ENCODE measurements at regions not wholly inside any gene's neighbourhood (a gene's known extent, or its start where the extent isn't known, plus 50 kb on each side); places are given as distances from the start of the nearest gene placed in this dataset.

DNA sequence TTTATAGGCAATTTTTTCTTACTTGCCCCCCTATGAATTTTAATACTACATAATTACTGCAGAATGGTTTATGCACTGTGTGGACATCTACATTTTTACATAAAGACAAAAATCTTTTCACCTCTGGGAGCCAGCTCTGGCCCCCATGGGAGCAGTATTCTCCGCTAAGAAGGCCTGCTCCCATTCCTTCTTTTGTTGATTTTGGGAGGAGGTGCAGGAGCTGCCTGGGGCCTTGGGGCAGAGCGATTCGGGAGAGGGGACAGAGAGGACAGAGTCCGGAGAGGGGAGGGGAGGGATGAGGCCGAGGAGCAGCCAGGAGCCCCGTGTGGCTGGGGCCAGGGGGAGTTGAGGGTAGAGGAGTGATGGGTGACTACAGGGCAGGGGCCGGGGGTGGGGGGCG lies 452.0 kb downstream of the PREX1 start:
- Histone ChIP-seq H3K9ac (ENCODE audit: insufficient read depth, low read depth, low read length) (no peak overlapping the region), H3K4me1 (ENCODE audit: insufficient read depth, low read length) (peaks cover 84% of the 10 kb centered on the region), H3K79me2 (ENCODE audit: insufficient read depth, low read length) (no peaks in the 10 kb centered on the region), H4K20me1 (ENCODE audit: insufficient read depth, low read length) (no peaks in the 10 kb centered on the region), H3K4me2 (ENCODE audit: low read depth, low read length) (peak overlapping the region; percentile 63), H3K9me3 (ENCODE audit: low read length) (no peaks in the 10 kb centered on the region), H3K4me3 (replicated peaks in 1 of 3; ENCODE audit: insufficient read depth in 1 of 3, low read depth in 2 of 3, low read length in 3 of 3) (peak overlapping the region in 1 of 3 experiments; percentile 2; a peak in 1 of 6 replicates), H3K36me3 (replicated peaks in 1 of 2; ENCODE audit: control insufficient read depth in 1 of 2, insufficient read depth in 2 of 2, low read length in 2 of 2) (no peaks in the 10 kb centered on the region), H2AFZ (ENCODE audit: low read length) (no peak overlapping the region), H3K27ac (ENCODE audit: extremely low read length, insufficient read depth, low read length) (peak overlapping the region; percentile 90), H3K27me3 (ENCODE audit: control insufficient read depth in 1 of 2, insufficient read depth in 2 of 2, low read length in 2 of 2) (no peaks in the 10 kb centered on the region)
- no TSS peak for BruUV-seq (replicated peaks)
- in situ Hi-C loops (cut with HindIII; ENCODE audit: extremely low pct_ligation_motif_present, low pct_unique_long_range_greater_than_20kb) (loop anchor here (10.0 kb wide), 1 partner anchor 401 kb away; no protein-coding TSS in a partner anchor), intact Hi-C loops (cut with micrococcal nuclease; ENCODE audit: unreplicated experiment) (loop anchor here (10.0 kb wide), 1 partner anchor 549 kb away; the partner anchor contains the start of gene ARFGEF2)
- FAIRE-seq (no peak), ATAC-seq (no peak), DNase-seq (ENCODE audit: low spot score) (peak; percentile 49)
- CTCF ChIA-PET (ENCODE audit: low intra/inter-chr PET ratio, low total read pairs) = no interaction called here
- POLR2A ChIA-PET = interaction anchor here (0.6 to 5.0 kb wide), 3 partner anchors 19 to 803 kb away, joined by 4 to 35 read pairs (median 24); no protein-coding TSS in a partner anchor
- 16% methylated on average over 8 of the region's 8 CpGs for WGBS (ENCODE audit: low lambda C conversion rate)
- TF ChIP-seq POGZ (CRISPR knock-in tag; IDR thresholded peaks at IDR 0.05) (peak; percentile 50; the same call in 1 of the 2 replicates), JDP2 (CRISPR knock-in tag; IDR thresholded peaks at IDR 0.05; ENCODE audit: borderline replicate concordance) (no peak), NFKBIZ (CRISPR knock-in tag; IDR thresholded peaks at IDR 0.05) (no peak), ZNF468 (CRISPR knock-in tag; IDR thresholded peaks at IDR 0.05) (no peak), HOXA3 (CRISPR knock-in tag; IDR thresholded peaks at IDR 0.05) (0 out of 2 replicates have a peak, but pooled peaks have one; percentile 32), HOXA9 (CRISPR knock-in tag; IDR thresholded peaks at IDR 0.05; ENCODE audit: borderline replicate concordance) (peak; percentile 28; the same call in 1 of the 2 replicates), HNF4A (CRISPR knock-in tag; IDR thresholded peaks at IDR 0.05) (peak; percentile 80), ZNF550 (CRISPR knock-in tag; IDR thresholded peaks at IDR 0.05; ENCODE audit: borderline replicate concordance) (no peak), PHF8 (CRISPR knock-in tag; IDR thresholded peaks at IDR 0.05) (peak; percentile 6; the same call in 1 of the 2 replicates), POLR2G (IDR thresholded peaks at IDR 0.05; ENCODE audit: low read depth, low read length) (0 out of 2 replicates have a peak, but pooled peaks have one; percentile 29), RFX5 (IDR thresholded peaks at IDR 0.05; ENCODE audit: low read depth, low read length) (no peak), IKZF4 (CRISPR knock-in tag; IDR thresholded peaks at IDR 0.05; ENCODE audit: borderline replicate concordance, low read depth, not compliant biosample characterization) (no peak), HOXA7 (CRISPR knock-in tag; IDR thresholded peaks at IDR 0.05) (no peak), ZNF891 (CRISPR knock-in tag; IDR thresholded peaks at IDR 0.05) (no peak), GFI1 (CRISPR knock-in tag; IDR thresholded peaks at IDR 0.05; ENCODE audit: borderline replicate concordance) (peak; percentile 75)
- TF ChIP-seq, protein P1, sequence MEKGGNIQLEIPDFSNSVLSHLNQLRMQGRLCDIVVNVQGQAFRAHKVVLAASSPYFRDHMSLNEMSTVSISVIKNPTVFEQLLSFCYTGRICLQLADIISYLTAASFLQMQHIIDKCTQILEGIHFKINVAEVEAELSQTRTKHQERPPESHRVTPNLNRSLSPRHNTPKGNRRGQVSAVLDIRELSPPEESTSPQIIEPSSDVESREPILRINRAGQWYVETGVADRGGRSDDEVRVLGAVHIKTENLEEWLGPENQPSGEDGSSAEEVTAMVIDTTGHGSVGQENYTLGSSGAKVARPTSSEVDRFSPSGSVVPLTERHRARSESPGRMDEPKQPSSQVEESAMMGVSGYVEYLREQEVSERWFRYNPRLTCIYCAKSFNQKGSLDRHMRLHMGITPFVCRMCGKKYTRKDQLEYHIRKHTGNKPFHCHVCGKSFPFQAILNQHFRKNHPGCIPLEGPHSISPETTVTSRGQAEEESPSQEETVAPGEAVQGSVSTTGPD (CRISPR knock-in tag; IDR thresholded peaks at IDR 0.05) = peak; percentile 17; the same call in 1 of the 2 replicates
- TF ChIP-seq, protein P2, sequence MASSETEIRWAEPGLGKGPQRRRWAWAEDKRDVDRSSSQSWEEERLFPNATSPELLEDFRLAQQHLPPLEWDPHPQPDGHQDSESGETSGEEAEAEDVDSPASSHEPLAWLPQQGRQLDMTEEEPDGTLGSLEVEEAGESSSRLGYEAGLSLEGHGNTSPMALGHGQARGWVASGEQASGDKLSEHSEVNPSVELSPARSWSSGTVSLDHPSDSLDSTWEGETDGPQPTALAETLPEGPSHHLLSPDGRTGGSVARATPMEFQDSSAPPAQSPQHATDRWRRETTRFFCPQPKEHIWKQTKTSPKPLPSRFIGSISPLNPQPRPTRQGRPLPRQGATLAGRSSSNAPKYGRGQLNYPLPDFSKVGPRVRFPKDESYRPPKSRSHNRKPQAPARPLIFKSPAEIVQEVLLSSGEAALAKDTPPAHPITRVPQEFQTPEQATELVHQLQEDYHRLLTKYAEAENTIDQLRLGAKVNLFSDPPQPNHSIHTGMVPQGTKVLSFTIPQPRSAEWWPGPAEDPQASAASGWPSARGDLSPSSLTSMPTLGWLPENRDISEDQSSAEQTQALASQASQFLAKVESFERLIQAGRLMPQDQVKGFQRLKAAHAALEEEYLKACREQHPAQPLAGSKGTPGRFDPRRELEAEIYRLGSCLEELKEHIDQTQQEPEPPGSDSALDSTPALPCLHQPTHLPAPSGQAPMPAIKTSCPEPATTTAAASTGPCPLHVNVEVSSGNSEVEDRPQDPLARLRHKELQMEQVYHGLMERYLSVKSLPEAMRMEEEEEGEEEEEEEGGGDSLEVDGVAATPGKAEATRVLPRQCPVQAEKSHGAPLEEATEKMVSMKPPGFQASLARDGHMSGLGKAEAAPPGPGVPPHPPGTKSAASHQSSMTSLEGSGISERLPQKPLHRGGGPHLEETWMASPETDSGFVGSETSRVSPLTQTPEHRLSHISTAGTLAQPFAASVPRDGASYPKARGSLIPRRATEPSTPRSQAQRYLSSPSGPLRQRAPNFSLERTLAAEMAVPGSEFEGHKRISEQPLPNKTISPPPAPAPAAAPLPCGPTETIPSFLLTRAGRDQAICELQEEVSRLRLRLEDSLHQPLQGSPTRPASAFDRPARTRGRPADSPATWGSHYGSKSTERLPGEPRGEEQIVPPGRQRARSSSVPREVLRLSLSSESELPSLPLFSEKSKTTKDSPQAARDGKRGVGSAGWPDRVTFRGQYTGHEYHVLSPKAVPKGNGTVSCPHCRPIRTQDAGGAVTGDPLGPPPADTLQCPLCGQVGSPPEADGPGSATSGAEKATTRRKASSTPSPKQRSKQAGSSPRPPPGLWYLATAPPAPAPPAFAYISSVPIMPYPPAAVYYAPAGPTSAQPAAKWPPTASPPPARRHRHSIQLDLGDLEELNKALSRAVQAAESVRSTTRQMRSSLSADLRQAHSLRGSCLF (CRISPR knock-in tag; IDR thresholded peaks at IDR 0.05; ENCODE audit: borderline replicate concordance) = no peak
